WTC11 (cell line): ENCODE measurements at regions not wholly inside any gene's neighbourhood (a gene's known extent, or its start where the extent isn't known, plus 50 kb on each side); places are given as distances from the start of the nearest gene placed in this dataset.

Experiments
- NR1H2 ChIP-seq: sonication (generic); formaldehyde crosslinking; IDR thresholded peaks from 2 replicates; pipeline ENCODE4 v1.9.0; 2021; ENCODE audit warnings: mild to moderate bottlenecking, moderate library complexity, missing genetic modification reagents
- SMAD3 ChIP-seq: sonication (generic); formaldehyde crosslinking; IDR thresholded peaks from 2 replicates; pipeline ENCODE4 v1.8.0; 2022; ENCODE audit warnings: missing genetic modification reagents, mild to moderate bottlenecking, borderline replicate concordance
- TF ChIP-seq, protein P1 (sequence below): fragments of 200-600 bp; IDR thresholded peaks from 2 replicates; pipeline ENCODE4 v1.8.0; 2022; ENCODE audit warnings: antibody characterized with exemption
- TF ChIP-seq, protein P2 (sequence below): fragments of 250-450 bp; sonication (Bioruptor Pico); conservative IDR thresholded peaks from 2 replicates; pipeline ENCODE4 v1.9.0; 2021; ENCODE audit warnings: mild to moderate bottlenecking
- TF ChIP-seq, protein P3 (sequence below): sonication (generic); formaldehyde crosslinking; conservative IDR thresholded peaks from 2 replicates; pipeline ENCODE4 v1.8.1; 2023; ENCODE audit warnings: mild to moderate bottlenecking, low read depth, missing genetic modification reagents, moderate library complexity
- TF ChIP-seq, protein P4 (sequence below): sonication (generic); formaldehyde crosslinking; conservative IDR thresholded peaks from 2 replicates; pipeline ENCODE4 v1.8.1; 2022; ENCODE audit warnings: mild to moderate bottlenecking, missing genetic modification reagents

DNA sequence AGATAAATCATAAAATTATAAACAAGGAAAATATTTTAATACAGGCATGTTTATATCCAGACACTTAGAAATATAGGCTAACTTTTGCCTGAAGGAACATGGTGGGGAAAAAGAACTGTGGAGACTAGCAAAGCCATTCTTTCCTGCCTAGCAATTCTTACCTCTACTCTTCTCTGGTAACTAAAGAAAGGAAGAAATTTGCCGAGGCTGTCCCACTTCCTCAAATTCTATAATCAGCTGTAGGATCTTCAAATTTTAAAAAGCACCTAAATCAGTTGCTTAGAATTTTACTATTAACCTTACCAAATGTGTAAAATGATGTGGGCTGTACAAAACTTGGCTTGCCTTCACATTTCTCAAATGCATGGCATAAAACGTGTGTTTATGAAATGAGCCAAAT lies 249.1 kb upstream of the SMARCA2 start:
- TF ChIP-seq SMAD3 (no peak), NR1H2 (CRISPR knock-in tag) (no peak)
- TF ChIP-seq, protein P1, sequence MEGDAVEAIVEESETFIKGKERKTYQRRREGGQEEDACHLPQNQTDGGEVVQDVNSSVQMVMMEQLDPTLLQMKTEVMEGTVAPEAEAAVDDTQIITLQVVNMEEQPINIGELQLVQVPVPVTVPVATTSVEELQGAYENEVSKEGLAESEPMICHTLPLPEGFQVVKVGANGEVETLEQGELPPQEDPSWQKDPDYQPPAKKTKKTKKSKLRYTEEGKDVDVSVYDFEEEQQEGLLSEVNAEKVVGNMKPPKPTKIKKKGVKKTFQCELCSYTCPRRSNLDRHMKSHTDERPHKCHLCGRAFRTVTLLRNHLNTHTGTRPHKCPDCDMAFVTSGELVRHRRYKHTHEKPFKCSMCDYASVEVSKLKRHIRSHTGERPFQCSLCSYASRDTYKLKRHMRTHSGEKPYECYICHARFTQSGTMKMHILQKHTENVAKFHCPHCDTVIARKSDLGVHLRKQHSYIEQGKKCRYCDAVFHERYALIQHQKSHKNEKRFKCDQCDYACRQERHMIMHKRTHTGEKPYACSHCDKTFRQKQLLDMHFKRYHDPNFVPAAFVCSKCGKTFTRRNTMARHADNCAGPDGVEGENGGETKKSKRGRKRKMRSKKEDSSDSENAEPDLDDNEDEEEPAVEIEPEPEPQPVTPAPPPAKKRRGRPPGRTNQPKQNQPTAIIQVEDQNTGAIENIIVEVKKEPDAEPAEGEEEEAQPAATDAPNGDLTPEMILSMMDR: no peak
- TF ChIP-seq, protein P2, sequence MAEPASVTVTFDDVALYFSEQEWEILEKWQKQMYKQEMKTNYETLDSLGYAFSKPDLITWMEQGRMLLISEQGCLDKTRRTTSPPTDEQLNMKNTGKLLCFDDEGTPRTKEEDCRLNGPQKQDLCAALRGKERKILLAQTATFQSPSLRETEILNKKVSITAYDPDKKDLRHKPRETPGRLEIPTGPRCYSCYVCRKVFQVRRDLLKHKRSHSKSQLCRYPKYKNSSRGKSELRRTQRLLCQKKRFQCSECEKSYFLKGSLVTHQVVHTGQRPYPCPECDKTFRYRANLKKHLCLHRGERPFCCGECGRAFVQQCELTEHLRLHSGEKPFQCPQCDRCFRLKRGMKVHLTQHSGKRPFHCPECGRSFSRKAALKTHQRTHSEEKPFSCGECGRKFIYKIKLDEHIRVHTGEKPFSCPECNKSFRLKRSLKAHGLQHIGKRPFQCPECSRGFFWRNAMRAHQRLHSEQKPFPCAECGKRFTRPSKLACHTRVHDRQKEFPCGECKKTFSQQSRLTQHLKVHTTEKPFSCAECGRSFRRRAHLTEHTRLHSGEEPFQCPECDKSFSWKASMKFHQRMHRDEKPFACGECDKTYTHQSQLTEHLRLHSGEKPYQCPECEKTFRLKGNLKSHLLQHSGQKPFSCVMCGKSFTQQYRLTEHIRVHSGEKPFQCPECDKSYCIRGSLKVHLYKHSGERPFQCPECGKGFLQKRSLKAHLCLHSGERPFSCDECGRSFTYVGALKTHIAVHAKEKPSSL (CRISPR knock-in tag): no peak
- TF ChIP-seq, protein P3, sequence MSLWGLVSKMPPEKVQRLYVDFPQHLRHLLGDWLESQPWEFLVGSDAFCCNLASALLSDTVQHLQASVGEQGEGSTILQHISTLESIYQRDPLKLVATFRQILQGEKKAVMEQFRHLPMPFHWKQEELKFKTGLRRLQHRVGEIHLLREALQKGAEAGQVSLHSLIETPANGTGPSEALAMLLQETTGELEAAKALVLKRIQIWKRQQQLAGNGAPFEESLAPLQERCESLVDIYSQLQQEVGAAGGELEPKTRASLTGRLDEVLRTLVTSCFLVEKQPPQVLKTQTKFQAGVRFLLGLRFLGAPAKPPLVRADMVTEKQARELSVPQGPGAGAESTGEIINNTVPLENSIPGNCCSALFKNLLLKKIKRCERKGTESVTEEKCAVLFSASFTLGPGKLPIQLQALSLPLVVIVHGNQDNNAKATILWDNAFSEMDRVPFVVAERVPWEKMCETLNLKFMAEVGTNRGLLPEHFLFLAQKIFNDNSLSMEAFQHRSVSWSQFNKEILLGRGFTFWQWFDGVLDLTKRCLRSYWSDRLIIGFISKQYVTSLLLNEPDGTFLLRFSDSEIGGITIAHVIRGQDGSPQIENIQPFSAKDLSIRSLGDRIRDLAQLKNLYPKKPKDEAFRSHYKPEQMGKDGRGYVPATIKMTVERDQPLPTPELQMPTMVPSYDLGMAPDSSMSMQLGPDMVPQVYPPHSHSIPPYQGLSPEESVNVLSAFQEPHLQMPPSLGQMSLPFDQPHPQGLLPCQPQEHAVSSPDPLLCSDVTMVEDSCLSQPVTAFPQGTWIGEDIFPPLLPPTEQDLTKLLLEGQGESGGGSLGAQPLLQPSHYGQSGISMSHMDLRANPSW (CRISPR knock-in tag): no peak
- TF ChIP-seq, protein P4, sequence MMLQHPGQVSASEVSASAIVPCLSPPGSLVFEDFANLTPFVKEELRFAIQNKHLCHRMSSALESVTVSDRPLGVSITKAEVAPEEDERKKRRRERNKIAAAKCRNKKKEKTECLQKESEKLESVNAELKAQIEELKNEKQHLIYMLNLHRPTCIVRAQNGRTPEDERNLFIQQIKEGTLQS: no peak
